Heart left ventricle (tissue), 13 donors: ENCODE measurements at regions not wholly inside any gene's neighbourhood (a gene's known extent, or its start where the extent isn't known, plus 50 kb on each side); places are given as distances from the start of the nearest gene placed in this dataset.

Experiments used
- POLR2A ChIP-seq, 2 donors: fragments of 450-650 bp; IDR thresholded peaks; one replicate each; pipeline ENCODE4 v1.6.1; 2017; ENCODE audit warnings: antibody characterized with exemption in 2 of 2, mild to moderate bottlenecking in 2 of 2, moderate library complexity in 2 of 2
- TF ChIP-seq, protein P1 (sequence below), 12 donors: fragments of 200-600 bp; sonication (generic) in 4 of 12; IDR thresholded peaks; one replicate each; pipeline versions ENCODE4 v1.5.0 to v1.8.0; 2018 to 2022; ENCODE audit warnings: antibody characterized with exemption in 12 of 12, mild to moderate bottlenecking in 5 of 12
- donor health status: ischemic (EF 13 %, LVEDD 7.1; RV severe dilation, severe dysfunction).
- donor health status: DM: no; HTN: yes; CAD: no.
- donor health status: DM: no; HTN: no; CAD: no.
- donor health status: ischemic (EF 25% LVEDD 6.9; RV normal size, moderate dysfunction).
- donor health status: ischemic (EF 25% LVEDD 5.7; RV mildly dilated, moderate dysfunction).
- donor health status: ischemic (EF 35%, LVEDD 5.7; RV mildly dilated, moderate dysfunction).
- donor health status: nonischemic (EF 11% LVEDD 7.7; RV severe dilation, severe dysfunction).
- donor health status: DM: yes; HTN: yes; CAD: no.
- donor health status: PGD.
- donor health status: ischemic (EF 29% LVEDD 5.4; RV normal size, mild dysfunction).
- donor health status: nonischemic (EF 23%, LVEDD 6.1; RV moderate dilation, normal function).

DNA sequence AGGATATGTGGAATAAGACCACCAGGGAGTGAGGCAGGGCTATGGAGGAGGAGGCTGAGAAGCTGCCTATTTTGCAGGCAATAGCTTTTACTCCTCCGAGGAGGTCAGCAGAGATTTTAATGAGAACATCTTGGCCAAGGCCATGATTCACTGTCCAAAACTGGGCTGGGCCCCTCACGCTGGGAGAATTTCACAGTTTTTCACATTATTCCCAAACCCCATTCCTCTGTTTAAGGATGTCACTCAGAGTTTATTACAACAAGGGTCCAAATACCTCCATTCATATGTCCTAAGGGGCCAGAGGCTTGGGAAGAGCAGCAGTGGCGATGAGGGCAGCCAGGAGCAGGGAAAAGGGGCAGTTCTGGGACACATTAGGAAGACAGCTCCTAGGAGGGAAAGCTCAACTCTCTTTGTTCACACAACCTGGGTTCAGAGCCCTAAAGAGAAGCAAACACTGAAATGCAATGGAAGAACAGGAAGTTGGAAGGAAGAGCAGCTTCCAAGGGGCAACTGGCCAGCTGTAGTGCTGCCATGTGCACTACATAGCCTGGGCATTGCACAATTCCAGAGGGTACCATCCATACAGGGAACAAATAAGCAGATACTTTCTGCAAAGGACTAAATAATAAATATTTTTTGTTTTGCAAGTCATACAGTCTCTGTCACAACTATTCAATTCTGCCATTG, 283.2 kb downstream of the NUAK1 start:
- TF ChIP-seq, protein P1, sequence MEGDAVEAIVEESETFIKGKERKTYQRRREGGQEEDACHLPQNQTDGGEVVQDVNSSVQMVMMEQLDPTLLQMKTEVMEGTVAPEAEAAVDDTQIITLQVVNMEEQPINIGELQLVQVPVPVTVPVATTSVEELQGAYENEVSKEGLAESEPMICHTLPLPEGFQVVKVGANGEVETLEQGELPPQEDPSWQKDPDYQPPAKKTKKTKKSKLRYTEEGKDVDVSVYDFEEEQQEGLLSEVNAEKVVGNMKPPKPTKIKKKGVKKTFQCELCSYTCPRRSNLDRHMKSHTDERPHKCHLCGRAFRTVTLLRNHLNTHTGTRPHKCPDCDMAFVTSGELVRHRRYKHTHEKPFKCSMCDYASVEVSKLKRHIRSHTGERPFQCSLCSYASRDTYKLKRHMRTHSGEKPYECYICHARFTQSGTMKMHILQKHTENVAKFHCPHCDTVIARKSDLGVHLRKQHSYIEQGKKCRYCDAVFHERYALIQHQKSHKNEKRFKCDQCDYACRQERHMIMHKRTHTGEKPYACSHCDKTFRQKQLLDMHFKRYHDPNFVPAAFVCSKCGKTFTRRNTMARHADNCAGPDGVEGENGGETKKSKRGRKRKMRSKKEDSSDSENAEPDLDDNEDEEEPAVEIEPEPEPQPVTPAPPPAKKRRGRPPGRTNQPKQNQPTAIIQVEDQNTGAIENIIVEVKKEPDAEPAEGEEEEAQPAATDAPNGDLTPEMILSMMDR (IDR thresholded peaks at IDR 0.05), result no peak
- no peak for TF ChIP-seq POLR2A (IDR thresholded peaks at IDR 0.05)
